ENCODE measurements at regions not wholly inside any gene's neighbourhood (a gene's known extent, or its start where the extent isn't known, plus 50 kb on each side); places are given as distances from the start of the nearest gene placed in this dataset.

DNA sequence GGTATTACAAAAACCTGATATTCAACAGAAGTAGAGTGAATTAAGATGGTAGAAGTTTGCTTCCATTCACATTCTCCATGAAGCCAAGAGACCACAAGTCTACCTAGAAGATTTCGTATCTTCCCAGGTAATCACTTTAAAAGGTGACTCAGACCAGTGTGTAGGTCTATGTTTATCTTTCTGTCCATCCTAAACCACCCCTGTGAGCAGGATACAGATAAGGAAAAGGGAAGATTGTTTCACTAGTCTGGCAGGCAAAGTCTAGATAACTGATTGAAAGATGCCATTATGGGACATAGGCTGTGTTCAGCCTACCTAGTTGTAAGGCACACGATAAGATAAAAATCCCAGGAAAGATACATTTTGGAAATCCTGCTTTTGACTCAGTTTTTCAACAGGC lies 244.3 kb upstream of the NWD2 start:
- no peak for DNase-seq

DNA sequence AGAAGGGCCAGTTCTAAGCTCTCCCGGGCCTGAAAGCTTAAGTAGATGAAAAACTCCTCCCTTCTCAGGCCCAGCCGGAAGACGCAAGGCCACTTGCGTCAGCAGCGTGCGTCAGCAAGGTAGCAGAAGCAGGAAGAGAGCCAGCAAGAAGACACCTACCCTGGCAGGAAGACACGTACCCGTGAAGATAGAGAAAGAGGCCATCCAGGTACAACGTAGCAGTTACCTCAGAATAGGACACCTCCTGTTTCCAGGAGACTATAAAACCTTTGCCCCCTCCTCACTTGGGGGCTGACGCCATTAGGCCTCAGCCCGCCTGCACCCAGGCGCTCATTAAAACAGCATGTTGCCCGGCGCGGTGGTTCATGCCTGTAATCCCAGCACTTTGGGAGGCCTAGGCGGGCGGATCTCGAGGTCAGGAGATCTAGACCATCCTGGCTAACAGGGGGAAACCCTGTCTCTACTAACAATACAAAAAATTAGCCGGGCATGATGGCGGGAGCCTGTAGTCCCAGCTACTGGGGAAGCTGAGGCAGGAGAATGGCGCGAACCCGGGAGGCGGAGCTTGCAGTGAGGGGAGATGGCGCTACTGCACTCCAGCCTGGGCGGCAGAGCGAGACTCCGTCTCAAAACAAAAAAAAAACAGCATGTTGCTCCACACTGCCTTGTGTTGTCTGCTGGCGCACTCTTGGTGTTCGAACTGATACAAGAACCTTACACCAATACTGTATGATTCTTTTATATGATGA lies 242.7 kb upstream of the NWD2 start:
- no peak for DNase-seq

DNA sequence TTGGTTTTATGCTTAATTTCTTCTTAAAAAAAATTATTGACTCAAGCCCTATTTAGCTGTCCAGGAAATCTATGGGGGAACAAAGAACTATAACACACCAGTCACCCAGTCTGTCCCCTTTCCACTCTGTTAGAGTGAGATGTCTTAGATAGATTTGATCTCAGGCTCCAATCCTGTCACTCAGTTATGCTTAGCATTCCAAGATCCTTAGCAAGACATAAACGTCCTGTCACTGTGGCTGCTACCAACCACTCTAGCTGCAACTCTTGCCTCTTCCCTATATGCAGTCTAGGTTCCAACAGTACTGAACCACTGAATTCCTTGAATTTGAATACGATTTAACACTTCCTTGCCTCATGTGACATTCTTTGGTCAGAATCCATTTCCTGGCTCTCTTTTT lies 241.9 kb upstream of the NWD2 start:
- DNase-seq: no peak

DNA sequence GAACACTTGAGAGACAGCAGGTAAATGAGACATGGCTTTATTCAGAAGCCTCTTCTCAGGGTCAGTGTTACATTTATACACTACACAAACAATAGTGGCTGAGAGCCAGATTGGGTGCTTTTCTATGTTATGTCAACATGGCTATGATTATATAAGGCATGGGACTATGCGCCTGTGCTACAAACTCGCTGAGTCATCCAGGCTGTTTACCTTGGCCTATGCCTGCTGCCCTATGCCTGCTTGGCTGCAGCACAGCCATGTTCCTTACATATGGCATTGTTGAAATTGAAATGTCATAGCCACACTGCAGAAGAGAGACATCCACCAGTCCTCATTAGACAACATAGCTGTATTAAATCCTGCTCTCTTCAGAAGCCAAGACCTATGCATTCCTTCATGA lies 236.3 kb upstream of the NWD2 start:
- no peak for DNase-seq

DNA sequence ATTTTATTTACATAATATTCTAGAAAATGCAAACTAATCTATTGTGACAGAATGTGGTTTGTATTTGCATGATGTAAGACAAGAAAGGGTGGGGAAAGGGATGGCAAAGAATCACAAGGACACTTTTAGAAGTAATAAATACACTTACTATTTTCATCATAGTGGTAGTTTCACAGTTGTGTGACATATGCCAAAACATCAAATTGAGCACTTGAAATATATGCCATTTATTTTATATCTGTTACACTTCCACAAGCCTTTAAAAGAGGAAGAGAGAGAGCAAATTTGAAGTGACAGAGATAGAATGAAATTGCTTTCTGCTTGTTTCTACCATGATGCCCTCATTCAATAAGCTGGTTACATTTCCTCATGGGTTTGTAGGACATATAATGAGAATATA lies 230.0 kb upstream of the NWD2 start:
- DNase-seq: no peak

DNA sequence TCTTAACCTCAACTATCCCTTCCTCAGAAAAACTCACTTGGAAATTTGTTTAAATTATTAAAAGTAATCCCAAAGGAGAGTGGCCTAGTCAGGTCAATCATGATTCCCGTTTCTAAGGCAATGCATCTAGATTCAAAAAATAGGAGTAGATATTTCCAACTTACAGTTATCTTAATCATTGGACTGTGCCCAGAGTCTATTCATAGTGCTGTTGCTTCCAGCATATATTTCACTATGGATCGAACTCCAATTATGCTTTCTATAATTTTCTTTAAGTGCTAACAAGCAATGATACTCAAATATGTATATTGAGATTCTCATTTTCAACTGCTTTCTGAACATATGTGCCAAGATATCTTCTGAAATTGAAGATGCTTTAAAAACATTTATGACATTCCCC lies 229.2 kb upstream of the NWD2 start:
- DNase-seq: no peak

DNA sequence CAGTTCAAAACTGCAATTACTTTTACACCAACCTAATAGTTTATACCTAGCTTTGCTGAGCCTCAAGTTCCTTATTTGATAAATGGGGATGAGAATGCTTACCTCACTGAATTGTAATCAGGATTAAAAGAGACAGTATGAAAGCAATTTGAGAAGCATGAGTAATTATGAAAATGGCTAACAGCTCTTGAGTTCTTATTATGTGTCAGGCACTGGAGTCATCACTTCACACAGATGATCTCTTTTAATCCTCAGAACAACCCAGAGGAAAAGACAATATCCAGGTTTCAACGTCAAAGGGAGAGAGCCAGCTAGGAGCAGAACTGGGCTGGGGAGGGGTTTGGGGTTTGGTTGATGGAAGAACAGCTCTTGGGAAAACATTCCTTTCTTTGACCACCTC lies 221.0 kb upstream of the NWD2 start:
- DNase-seq: no peak

DNA sequence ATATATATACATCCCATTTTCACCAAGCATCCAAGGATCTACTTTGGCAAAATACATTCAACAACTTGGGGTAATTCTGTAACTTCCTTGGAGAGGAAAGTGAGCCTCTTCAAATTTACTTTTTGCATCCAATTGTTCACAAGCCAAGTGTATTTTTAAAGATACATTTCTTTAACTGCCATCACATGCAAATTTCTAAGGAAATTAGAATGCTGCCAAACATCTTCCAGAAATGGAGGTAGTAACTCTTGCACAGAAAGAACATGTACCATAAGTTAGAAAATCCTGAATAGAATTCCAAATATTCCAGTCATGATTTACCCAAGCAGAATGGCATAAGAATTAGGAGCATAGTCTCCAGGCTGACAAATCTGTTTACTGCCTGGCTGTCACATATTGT lies 220.5 kb upstream of the NWD2 start:
- DNase-seq: no peak

DNA sequence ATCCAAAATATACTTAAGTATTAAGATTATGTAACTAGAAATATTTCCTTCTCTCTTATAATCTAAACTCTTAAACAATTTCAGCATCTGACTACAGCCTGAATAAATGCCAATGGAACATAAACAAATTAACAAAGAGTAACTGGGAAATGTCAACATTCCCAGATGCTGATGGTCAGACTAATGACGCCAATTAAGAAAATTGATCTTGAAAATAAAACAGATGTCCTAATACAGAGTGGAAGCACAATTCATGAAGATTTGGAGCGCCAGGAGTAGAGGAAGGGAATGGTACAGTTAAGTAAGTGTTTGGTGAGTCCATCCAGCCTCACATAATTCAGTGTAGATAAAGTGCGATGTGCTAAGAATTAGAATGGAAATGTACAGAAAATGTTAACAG lies 203.7 kb upstream of the NWD2 start:
- DNase-seq: no peak

DNA sequence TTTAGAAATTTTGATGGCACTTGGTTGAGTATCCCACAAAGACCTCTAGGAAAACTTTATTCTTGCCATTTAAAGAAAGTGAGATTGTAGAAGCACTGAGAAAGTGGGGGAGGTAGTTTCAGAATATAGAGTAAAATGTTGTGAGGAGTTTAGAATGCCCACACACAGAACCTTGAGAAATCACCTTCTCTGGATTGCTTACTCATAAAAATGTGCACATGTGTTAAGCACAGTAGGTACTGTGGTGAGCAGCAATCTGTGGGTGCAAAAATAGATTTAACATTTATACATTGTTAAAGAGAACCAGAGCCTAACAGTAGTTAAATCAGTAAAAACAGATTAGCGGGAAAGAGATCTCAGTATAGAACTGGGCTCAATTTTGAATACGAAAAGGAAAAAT lies 201.2 kb upstream of the NWD2 start:
- DNase-seq: no peak

DNA sequence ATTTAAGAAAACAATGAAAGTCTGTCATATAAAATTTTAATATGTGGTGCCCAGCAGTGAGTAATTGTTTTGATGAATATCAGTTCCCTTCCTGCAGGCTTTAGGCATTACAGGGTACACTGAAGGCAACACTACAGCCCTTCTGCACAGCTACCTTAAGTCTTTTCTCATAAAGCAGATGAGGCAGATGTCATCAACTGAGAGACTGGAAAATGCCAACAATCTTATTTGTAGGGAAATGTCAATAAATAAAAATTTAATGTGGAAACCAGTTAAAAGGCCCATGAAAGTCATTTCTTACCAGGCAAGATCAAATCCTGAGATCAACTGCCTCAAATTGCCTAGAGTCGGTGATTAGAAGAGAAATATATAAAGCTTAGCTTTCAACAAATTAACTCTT lies 193.4 kb upstream of the NWD2 start:
- no peak for DNase-seq

DNA sequence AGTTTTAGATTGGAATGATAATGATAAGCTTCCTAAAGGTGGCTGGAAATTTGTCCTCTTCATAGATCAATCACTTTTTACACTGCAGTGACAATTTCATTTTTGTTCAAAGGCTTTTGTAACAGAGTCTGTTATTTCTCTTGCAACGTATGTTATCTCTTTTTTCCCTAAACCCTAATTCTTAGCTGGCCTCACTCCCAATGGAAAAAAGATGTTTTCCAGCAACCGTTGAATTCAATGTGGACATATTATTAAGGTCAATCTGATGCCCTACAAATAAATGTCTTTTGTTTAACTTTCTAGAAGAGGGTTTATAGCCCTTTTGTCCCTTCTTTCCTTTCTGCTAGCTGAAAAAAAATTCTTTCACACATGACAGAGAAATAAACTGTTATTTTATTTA lies 192.7 kb upstream of the NWD2 start:
- no peak for DNase-seq

DNA sequence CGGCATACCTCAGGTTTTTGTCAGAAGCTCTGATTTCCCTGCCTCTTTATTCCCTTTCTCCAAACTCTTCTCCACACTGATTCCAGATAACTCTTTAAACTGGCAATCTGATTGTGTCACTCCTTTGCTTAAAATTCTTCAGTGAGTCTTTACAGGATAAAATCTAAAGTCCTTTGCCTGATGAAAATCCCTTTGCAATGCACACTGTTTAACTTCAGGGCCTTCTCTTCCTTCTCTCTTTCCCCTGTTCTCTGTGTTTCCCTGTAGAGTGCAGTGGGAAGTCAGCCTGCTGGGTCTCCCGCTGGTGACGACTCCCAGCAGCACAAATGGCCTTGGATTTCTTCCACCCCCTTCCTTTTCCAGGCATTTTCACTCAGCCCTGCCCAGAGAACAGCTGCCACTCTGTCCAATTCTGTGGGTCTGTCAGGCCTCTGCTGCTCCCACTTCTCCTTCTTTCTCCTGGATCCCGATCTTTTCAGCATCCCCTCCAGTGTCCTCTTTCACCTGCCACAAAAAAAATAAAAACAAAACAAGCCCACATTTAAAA lies 189.9 kb upstream of the NWD2 start:
- no peak for DNase-seq

DNA sequence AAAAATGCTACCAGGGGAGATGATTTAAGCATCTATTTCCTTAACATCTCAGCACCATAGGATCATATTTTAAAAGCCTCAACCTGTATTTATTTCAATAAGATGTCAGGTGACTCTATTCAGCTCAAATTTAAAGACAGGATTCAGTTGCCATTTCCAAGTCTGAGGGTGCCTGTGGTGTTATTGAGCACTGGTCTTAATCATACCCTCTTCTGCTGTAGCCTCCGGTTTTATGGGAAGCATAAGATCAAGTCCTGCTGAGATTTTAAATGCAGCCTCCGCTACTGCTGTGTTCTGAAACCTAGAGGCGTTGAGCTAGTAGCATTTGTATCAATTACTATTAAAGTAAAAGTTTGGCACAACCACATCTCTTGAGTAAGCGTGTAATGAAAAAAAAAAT lies 185.7 kb upstream of the NWD2 start:
- DNase-seq: no peak

DNA sequence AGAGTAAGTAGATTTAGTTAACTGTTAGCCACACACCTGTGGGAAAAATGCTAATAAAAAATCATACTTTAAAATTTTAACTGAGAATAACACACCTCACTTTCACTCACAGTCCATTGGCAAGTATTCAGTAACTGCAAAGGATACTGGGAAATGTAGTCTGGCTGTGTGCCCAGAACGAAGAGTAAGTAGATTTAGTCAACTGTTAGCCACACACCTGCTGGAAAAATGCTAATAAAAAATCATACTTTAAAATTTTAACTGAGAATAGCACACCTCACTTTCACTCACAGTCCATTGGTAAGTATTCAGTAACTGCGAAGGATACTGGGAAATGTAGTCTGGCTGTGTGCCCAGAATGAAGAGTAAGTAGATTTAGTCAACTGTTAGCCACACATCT lies 178.4 kb upstream of the NWD2 start:
- no peak for DNase-seq

DNA sequence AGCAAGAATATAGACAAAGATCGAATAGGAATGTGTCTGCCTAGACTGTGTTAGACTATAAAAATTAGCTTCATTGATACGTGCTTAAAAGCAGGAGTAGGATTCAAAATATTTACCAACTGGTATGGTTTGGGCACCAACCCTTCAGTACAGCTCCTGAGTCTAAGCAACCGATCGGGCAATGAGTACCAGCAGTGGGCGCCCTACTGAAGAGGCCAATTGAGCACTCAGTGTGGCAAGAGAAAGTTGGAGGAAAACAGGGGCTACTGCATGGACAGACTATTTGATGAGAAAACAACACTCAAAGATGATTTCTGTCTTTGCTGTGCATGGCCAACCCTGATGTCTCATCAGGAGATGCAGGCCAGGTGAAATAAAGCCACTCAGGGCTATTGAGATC lies 176.0 kb upstream of the NWD2 start:
- DNase-seq: no peak

DNA sequence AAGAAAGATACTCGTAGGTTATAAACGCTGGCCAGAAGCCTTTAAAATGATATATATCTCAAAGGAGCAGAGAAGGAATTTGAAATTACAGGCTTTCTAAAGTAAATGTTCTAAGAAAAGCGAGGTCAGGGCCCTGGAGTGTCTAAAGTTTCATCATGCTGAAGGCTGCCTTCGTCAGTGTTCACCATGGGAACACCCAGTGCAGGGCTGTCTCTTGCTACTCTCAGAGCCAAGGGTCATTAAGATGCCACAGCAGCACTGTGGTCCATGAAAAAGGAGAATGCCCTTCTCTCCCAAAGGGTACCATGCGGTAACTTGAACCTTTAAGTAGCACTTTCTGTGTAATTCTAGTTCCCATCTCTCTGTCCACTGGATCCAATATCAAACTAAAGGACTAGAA lies 174.5 kb upstream of the NWD2 start:
- DNase-seq: no peak

DNA sequence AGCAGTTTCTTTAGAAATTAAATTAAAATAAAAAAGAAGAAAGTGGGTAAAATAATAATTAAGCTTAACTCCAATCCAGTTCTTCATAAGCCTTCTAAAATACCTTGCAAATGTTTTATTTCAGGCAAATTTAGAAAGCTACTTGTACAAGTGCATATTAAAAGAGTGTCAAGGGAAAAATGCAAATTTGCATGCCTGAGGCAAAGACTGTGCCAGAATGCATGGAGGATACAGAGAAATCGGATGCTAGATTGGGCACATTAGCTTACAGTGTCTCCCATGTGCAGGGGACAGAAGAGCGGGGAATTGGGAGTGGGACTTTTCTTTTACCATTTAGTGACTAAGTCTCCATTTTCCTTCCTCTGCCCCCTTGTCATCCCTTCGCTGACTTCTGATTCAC lies 173.0 kb upstream of the NWD2 start:
- no peak for DNase-seq

DNA sequence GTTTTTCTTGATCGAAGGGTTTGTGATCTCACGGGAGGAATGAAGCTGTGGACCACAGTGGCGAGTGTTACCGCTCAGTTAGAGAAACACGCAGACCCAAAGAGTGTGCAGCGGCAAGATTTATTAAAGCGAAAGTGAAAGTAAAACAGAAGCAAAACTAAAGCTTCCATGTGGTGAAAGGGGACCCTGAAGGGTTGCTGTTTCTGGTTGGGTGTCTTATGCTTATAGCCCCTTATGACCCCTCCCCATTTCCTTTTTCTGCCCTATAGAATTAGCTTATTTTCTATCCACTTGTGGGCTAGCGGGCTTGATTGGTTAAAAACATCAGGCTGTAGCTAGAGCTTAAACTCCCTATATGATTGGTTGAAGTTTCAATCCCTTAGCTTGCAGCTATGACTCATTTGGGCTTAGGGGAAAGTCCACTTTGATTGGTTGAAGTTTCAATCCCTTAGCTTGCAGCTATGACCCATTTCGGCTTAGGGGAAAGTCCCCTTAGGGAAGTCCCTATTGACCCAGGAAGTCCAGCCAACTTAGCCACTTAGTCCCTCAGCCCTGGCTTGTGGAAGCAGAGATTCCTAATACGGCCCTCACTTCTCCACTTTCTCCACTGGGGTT lies 171.2 kb upstream of the NWD2 start:
- DNase-seq: no peak

DNA sequence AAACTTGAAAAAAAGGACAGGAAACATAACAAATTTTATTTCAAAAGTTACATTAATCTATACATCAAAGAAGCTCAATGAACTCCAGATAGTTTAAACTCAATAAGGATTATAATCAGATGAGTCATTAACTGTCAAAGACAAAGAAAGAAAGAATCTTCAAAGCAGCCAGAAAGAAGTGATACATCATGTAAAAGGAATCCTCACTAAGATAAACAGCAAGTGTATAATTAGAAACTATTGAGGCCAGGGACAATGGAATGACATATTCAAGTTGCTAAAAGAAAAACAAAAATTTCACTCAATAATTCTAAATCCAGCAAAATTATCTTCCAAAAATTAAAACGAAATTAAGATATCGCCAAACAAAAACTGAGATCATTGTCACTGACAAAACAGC lies 161.6 kb upstream of the NWD2 start:
- DNase-seq: no peak

DNA sequence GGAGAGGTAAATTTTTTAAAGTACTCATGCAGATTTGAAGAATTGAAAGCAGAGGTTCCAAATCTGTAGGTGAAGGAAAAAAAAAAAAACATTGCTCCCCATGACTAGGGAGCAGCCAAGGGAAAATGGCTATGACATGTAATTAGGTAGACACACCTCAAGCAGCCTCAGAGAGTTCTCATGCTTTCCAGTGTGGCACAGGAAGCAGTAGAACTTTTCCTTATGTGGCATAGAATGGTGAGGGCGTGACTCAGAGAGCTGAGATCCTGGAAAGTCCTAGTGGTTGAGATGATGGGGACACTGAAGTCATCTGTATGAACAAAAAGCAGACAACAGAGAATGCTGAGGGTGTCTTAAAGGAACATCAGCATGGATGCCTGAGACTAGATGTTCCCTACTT lies 148.6 kb upstream of the NWD2 start:
- no peak for DNase-seq

DNA sequence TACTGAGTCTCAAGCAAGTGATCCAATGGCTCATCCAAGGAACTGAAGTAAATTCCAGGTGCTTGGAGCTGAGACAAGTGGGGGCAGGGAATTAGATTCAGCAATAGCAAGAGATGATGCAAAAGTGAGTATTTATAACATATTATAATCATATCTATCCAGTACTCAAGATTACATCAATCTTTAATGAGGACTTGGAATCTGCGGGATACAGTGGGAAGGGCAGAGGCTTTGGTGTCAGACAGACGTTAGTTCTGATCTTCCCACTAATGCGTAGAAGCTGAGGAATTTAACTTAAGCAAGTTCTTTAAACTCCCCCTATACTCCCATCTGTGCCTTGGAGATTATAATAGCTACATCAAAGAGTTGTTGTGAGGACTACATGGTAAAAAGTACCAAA lies 143.4 kb upstream of the NWD2 start:
- no peak for DNase-seq

DNA sequence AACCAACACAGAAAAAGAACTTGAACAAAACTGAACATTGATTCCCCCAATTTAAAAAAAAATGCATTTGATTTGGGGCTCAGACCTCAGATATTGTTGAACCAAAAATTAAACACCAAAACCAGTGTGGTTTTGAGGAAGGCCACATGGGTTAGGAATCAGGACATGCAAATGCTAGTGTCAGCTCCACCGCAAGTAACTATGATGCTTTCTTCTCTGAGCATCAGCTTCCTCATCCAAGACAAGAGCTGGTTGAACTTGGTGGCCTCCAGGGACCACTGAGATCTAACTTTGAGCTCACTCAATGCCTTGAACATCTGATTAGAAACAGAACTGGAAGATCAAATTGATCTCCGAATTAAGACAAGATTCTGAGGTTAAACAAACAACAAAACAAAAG lies 142.9 kb upstream of the NWD2 start:
- DNase-seq: no peak

DNA sequence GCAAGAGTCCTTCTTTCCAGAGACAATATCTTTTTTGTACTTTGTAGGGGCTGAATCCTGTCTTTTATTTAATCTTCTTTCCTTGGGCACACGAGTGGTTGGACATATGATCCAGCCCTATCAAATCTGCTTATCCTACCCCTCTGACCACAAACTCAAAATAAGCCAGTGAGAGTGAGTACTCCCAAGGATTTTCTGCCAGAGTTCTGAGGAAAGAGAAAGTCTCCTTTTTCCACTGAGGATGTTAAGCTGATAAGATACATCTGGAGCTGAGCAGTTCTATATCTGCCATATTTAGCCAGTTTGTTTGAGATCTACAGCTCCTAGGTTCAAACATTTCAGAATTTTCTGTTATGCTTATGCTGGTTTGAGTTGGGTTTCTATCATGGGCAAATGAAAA lies 134.8 kb upstream of the NWD2 start:
- DNase-seq: no peak

DNA sequence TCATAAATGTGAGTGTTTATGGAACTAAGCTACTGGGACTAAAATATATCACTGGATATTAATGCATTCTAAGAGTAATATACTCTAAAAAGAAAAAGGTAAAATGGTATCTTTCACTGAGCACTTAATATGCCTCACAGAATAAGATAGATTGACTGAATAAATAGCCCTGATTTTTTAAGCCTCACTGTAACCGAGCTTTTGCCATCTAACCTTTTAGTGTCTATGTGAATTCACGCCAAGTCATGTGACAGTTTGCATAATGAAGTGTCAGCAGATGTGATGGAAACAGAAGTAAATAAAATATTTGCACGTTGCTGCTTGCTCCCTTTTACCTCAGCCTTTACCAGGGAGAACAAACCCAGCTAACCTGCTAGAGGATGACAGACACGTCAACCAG lies 119.7 kb upstream of the NWD2 start:
- DNase-seq: no peak
